ENCODE measurements at regions not wholly inside any gene's neighbourhood (a gene's known extent, or its start where the extent isn't known, plus 50 kb on each side); places are given as distances from the start of the nearest gene placed in this dataset.
"Not testable (repeated sequence)": the region's sequence is repeated elsewhere in the genome, so short reads cannot be mapped to it uniquely, and the experiment has no call there.

- Mint-ChIP-seq H3K9me3 (ENCODE audit: unreplicated experiment) (no peaks in the 10 kb centered on the region), H3K27ac (ENCODE audit: unreplicated experiment) (no peak overlapping the region), H3K4me3 (ENCODE audit: unreplicated experiment) (no peak overlapping the region), H3K27me3 (ENCODE audit: insufficient read depth, unreplicated experiment) (peaks cover 2% of the 10 kb centered on the region), H3K4me1 (ENCODE audit: low read depth, unreplicated experiment) (no peaks in the 10 kb centered on the region), H3K36me3 (ENCODE audit: insufficient read depth, unreplicated experiment) (no peaks in the 10 kb centered on the region)
- H3K9me3 ChIP-seq, result no peaks in the 10 kb centered on the region
- TF ChIP-seq CTCF (IDR thresholded peaks at IDR 0.05; ENCODE audit: insufficient read depth in 1 of 2, low read depth in 1 of 2, low read length in 1 of 2, severe bottlenecking in 1 of 2, unreplicated experiment in 1 of 2), result no peak
- H3K36me3 ChIP-seq (ENCODE audit: control insufficient read depth, insufficient read depth, low read length), result no peaks in the 10 kb centered on the region
- no peaks in the 10 kb centered on the region for H3K4me1 ChIP-seq
- ChIA-PET CTCF (no interaction called here), POLR2A (no interaction called here)
- BruUV-seq (replicated peaks), result no TSS peak
- intact Hi-C loops (cut with micrococcal nuclease; ENCODE audit: unreplicated experiment), result no loop called here
- no peak overlapping the region for H3K4me3 ChIP-seq (ENCODE audit: low read depth, low read length)
- no peak for DNase-seq
- H3K27me3 ChIP-seq (replicated peaks; ENCODE audit: control insufficient read depth, insufficient read depth, low read length), result no peaks in the 10 kb centered on the region
Observed at GRCh38 chr6:88402909-88403308, 236.8 kb upstream of the CNR1 start.

DNA sequence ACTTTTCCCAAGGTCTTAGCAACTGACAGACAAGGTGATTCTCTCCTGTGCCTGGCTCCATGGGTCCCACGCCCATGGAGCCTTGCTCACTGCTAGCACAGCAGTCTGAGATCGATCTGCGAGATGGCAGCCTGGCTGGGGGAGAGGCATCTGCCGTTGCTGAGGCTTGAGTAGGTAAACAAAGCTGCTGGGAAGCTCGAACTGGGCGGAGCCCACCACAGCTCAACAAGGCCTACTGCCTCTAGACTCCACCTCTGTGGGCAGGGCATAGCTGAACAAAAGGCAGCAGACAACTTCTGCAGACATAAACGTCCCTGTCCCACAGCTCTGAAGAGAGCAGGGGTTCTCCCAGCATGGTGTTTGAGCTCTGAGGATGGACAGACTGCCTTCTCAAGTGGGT lies 224.9 kb upstream of the CNR1 start:
- CTCF ChIA-PET; intact Hi-C loops (cut with micrococcal nuclease; ENCODE audit: unreplicated experiment); H3K4me1 ChIP-seq; H3K36me3 Mint-ChIP-seq (ENCODE audit: insufficient read depth, unreplicated experiment); H3K4me1 Mint-ChIP-seq (ENCODE audit: low read depth, unreplicated experiment); H3K4me3 ChIP-seq (ENCODE audit: low read depth, low read length); H3K27ac Mint-ChIP-seq (ENCODE audit: unreplicated experiment); H3K4me3 Mint-ChIP-seq (ENCODE audit: unreplicated experiment); DNase-seq; BruUV-seq (replicated peaks); H3K36me3 ChIP-seq (ENCODE audit: control insufficient read depth, insufficient read depth, low read length); POLR2A ChIA-PET; H3K9me3 ChIP-seq; H3K9me3 Mint-ChIP-seq (ENCODE audit: unreplicated experiment); H3K27me3 ChIP-seq (replicated peaks; ENCODE audit: control insufficient read depth, insufficient read depth, low read length): not testable (repeated sequence)
- H3K27me3 Mint-ChIP-seq (ENCODE audit: insufficient read depth, unreplicated experiment), result peaks cover 11% of the 10 kb centered on the region

- H3K36me3 ChIP-seq (ENCODE audit: control insufficient read depth, insufficient read depth, low read length), result no peaks in the 10 kb centered on the region
- Mint-ChIP-seq H3K4me1 (ENCODE audit: low read depth, unreplicated experiment) (no peaks in the 10 kb centered on the region), H3K27ac (ENCODE audit: unreplicated experiment) (no peak overlapping the region), H3K4me3 (ENCODE audit: unreplicated experiment) (no peak overlapping the region), H3K36me3 (ENCODE audit: insufficient read depth, unreplicated experiment) (no peaks in the 10 kb centered on the region), H3K9me3 (ENCODE audit: unreplicated experiment) (no peaks in the 10 kb centered on the region), H3K27me3 (ENCODE audit: insufficient read depth, unreplicated experiment) (peaks cover 13% of the 10 kb centered on the region)
- intact Hi-C loops (cut with micrococcal nuclease; ENCODE audit: unreplicated experiment), result no loop called here
- ChIA-PET CTCF (no interaction called here), POLR2A (no interaction called here)
- H3K9me3 ChIP-seq, result no peaks in the 10 kb centered on the region
- H3K27me3 ChIP-seq (replicated peaks; ENCODE audit: control insufficient read depth, insufficient read depth, low read length), result no peaks in the 10 kb centered on the region; the same call in 1 of the 2 replicates
- BruUV-seq (replicated peaks), result no TSS peak
- no peak overlapping the region for H3K4me3 ChIP-seq (ENCODE audit: low read depth, low read length)
- no peak for DNase-seq
- TF ChIP-seq CTCF (IDR thresholded peaks at IDR 0.05; ENCODE audit: insufficient read depth in 1 of 2, low read depth in 1 of 2, low read length in 1 of 2, severe bottlenecking in 1 of 2, unreplicated experiment in 1 of 2), result no peak
- no peaks in the 10 kb centered on the region for H3K4me1 ChIP-seq
Observed at GRCh38 chr6:88388589-88388988, 222.4 kb upstream of the CNR1 start.

DNA sequence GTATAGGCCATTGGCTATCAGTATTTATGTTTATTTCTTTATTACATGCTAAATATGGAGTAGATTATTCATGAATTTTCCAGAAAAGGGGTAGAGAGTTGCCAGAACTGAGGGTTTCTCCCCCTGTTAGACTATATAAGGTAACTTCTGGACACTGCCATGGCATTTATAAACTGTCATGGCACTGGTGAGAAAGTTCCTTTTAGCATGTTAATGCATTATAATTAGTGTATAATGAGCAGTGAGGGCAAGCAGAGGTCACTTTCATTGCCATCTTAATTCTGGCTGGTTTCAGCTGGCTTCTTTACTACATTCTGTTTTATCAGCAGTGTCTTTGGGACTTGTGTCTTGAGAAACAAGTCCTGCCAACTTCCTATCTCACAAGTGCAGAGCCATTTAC lies 220.0 kb upstream of the CNR1 start:
- H3K27me3 ChIP-seq (replicated peaks; ENCODE audit: control insufficient read depth, insufficient read depth, low read length), result no peaks in the 10 kb centered on the region; the same call in 1 of the 2 replicates
- no peaks in the 10 kb centered on the region for H3K36me3 ChIP-seq (ENCODE audit: control insufficient read depth, insufficient read depth, low read length)
- ChIA-PET POLR2A (no interaction called here), CTCF (no interaction called here)
- intact Hi-C loops (cut with micrococcal nuclease; ENCODE audit: unreplicated experiment), result no loop called here
- H3K9me3 ChIP-seq, result no peaks in the 10 kb centered on the region
- 0 out of 2 replicates have a peak, but pooled peaks cover 3% of the 10 kb centered on the region for H3K4me1 ChIP-seq
- TF ChIP-seq CTCF (IDR thresholded peaks at IDR 0.05; ENCODE audit: insufficient read depth in 1 of 2, low read depth in 1 of 2, low read length in 1 of 2, severe bottlenecking in 1 of 2, unreplicated experiment in 1 of 2), result no peak
- no peaks in the 10 kb centered on the region for H3K9me3 Mint-ChIP-seq (ENCODE audit: unreplicated experiment)
- no peaks in the 10 kb centered on the region for H3K4me1 Mint-ChIP-seq (ENCODE audit: low read depth, unreplicated experiment)
- no peak overlapping the region for H3K27ac Mint-ChIP-seq (ENCODE audit: unreplicated experiment)
- no peaks in the 10 kb centered on the region for H3K36me3 Mint-ChIP-seq (ENCODE audit: insufficient read depth, unreplicated experiment)
- no peak overlapping the region for H3K4me3 ChIP-seq (ENCODE audit: low read depth, low read length)
- DNase-seq, result no peak
- H3K4me3 Mint-ChIP-seq (ENCODE audit: unreplicated experiment), result no peak overlapping the region
- peaks cover 7% of the 10 kb centered on the region for H3K27me3 Mint-ChIP-seq (ENCODE audit: insufficient read depth, unreplicated experiment)
- no TSS peak for BruUV-seq (replicated peaks)
